Mammary epithelial cell (primary cell): ENCODE measurements at regions not wholly inside any gene's neighbourhood (a gene's known extent, or its start where the extent isn't known, plus 50 kb on each side); places are given as distances from the start of the nearest gene placed in this dataset.

Source experiments
- EZH2 ChIP-seq: IDR thresholded peaks from 2 replicates; pipeline ENCODE4 v1.6.1; 2012; ENCODE audit warnings: low read length, inconsistent platforms, borderline replicate concordance
- TF ChIP-seq, protein P1 (sequence below), 2 donors: IDR thresholded peaks in 1 of 2; conservative IDR thresholded peaks in 1 of 2; 2 replicates each; pipeline ENCODE4 v1.5.1; 2011 to 2012; ENCODE audit warnings: inconsistent platforms in 2 of 2, low read length in 2 of 2, mild to moderate bottlenecking in 2 of 2, control low read depth in 1 of 2, low read depth in 1 of 2; ENCODE audit not compliant: insufficient read depth in 1 of 2; ENCODE audit errors: extremely low read depth in 1 of 2

GRCh38 chr4:26105815-26106699 is 192.0 kb downstream of the SMIM20 start:
- TF ChIP-seq EZH2: no peak
- TF ChIP-seq, protein P1, sequence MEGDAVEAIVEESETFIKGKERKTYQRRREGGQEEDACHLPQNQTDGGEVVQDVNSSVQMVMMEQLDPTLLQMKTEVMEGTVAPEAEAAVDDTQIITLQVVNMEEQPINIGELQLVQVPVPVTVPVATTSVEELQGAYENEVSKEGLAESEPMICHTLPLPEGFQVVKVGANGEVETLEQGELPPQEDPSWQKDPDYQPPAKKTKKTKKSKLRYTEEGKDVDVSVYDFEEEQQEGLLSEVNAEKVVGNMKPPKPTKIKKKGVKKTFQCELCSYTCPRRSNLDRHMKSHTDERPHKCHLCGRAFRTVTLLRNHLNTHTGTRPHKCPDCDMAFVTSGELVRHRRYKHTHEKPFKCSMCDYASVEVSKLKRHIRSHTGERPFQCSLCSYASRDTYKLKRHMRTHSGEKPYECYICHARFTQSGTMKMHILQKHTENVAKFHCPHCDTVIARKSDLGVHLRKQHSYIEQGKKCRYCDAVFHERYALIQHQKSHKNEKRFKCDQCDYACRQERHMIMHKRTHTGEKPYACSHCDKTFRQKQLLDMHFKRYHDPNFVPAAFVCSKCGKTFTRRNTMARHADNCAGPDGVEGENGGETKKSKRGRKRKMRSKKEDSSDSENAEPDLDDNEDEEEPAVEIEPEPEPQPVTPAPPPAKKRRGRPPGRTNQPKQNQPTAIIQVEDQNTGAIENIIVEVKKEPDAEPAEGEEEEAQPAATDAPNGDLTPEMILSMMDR (conservative IDR thresholded peaks at IDR 0.05 in 1 of 2, IDR thresholded peaks at IDR 0.05 in 1 of 2; ENCODE audit: extremely low read depth in 1 of 2, insufficient read depth in 1 of 2, low read depth in 1 of 2, low read length in 2 of 2): no peak
